CD4-positive, alpha-beta T cell treated with Interleukin-4 for 1 hour (primary cell): ENCODE measurements at regions not wholly inside any gene's neighbourhood (a gene's known extent, or its start where the extent isn't known, plus 50 kb on each side); places are given as distances from the start of the nearest gene placed in this dataset.
"Not testable (repeated sequence)": the region's sequence is repeated elsewhere in the genome, so short reads cannot be mapped to it uniquely, and the experiment has no call there.

Source experiments
- DNase-seq, 2 donors: peaks; one replicate each; pipeline ENCODE4 v3.0.0-alpha.2; 2020 to 2022

GRCh38 chr13:88622362-88622973 lies 951.3 kb downstream of the SLITRK5 start:
- DNase-seq: peak; percentile 14 to 24

DNA sequence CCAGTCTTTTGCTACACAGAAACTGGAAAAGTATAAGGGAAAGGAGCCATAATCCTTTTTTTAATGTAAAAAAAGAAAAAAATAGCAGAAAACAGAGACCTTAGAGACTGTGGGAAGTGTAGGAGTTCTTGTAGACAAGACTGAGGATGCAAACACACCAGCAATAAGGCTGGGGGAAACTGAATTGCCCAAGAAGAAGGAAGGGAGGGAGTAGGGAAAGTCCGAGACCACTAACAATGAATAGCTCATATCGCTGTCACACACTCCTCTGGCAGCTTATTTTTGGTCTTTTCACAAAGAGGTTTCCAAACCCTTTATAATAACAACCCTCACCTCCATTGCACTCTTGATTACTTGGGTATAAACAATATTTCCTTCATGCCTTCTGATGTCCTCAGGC lies 952.0 kb downstream of the SLITRK5 start:
- DNase-seq: peak in 1 of 2 donors; percentile 9

GRCh38 chr13:88627071-88627470 lies 955.9 kb downstream of the SLITRK5 start:
- DNase-seq: no peak

DNA sequence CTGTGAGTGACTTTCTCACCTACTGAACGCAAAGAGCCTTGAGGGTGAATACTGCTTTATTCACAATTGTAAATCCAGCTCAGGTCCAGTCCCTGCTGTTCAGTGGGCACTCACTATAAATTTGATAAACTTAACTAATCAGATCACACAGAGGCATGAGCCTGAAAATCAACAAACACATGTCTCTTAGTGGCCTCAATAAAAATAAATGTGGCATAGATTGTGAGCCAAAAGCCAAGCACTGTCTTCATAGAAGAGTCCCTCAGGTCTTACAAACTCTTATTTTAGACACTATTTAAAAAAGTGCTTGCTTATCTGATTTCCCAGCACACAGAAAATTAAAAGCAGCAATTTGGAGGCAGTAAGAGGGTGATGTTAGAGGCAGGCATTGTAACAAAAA lies 957.7 kb downstream of the SLITRK5 start:
- no peak for DNase-seq

DNA sequence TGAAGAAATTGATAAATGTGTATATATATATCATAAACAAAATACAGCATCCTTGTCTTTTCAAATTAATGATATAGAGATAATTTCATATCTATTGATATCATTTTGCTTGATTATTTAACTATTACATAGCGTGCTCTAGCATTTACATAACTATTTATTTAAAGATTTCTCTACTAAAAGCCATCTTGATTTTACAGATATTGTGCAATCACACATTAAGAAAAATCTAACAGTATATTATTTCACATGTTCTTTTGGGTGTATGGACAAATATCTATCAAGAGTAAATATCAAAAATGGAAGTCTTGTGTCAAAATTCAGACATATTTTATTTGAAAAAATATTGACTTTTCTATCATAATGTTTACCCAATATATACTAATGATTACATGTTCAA lies 966.8 kb downstream of the SLITRK5 start:
- DNase-seq: no peak

GRCh38 chr13:88643233-88643632 lies 972.1 kb downstream of the SLITRK5 start:
- no peak for DNase-seq

DNA sequence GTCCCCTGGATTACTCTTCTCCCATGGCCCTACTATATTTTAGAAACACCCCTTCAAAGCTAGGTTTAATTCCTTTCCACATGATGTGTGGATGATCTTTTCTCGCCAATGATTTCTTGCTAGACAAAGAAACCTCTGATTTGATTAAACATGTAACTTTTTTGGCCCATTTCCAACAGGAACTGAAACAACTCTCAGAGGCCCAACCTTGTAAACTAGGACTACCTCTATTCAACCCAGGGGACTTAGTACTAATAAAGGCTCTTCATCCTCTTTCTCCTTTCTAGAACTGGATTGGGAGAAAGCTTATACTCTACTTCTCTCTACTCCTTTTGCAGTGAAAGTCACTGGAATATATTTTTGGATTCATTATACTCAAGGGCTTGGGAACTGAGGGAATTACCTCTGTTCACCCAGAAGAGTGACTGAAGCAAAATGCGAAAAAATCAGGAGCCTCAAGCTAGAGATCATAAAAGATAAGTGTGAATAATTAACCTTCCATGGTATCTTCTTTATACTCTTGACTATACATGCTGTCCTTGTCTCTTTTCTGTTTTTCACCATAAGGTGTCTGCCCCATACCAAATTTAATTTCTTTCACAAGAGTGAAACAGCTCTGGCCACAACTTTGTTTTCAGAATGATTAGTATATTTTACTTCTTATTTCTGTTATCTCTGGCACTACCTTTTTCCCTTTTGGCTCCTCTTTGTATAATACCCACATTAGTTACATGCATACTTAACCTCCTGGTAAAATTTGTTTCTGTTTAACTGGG lies 977.6 kb downstream of the SLITRK5 start:
- DNase-seq: no peak

GRCh38 chr13:88649855-88650254 lies 978.7 kb downstream of the SLITRK5 start:
- DNase-seq: no peak

DNA sequence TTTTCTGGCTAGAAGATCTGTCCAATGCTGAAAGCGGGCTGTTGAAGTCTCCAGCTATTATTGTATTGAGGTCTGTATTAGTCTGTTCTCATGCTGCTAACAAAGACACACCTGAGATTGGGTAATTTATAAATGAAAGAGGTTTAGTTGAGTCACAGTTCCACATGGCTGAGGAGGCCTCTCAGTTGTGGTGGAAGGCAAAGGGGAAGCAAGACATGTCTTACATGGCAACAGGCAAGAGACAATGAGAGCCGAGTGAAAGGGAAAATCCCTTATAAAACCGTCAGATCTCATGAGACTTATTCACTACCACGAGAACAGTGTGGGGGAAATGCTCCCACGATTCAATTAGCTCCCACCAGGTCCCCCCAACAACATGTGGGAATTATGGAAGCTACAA lies 980.4 kb downstream of the SLITRK5 start:
- no peak for DNase-seq

DNA sequence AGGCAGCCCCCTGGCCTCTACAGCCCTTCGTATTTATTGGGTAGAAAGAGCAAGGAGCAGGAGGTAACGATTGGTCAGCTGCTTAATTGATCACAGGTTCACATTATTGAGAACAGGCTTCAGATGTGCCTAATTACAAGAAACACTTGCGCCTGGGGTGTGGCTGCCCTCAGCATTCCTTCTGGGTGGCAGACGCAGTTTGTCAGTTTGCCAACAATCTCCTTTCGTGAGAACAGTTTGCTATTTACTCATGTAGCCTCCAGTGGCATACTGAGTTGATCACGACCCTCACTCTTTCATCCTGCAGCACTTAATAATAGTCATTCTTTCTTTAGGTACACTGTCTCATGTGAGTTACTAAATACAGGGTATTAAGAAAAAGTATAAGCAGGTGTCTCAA lies 985.6 kb downstream of the SLITRK5 start:
- DNase-seq: no peak

GRCh38 chr13:88670509-88670908 lies 999.3 kb downstream of the SLITRK5 start:
- DNase-seq: no peak

- no peak for DNase-seq
Observed at GRCh38 chr13:88674841-88675240, 1003.7 kb downstream of the SLITRK5 start.

DNA sequence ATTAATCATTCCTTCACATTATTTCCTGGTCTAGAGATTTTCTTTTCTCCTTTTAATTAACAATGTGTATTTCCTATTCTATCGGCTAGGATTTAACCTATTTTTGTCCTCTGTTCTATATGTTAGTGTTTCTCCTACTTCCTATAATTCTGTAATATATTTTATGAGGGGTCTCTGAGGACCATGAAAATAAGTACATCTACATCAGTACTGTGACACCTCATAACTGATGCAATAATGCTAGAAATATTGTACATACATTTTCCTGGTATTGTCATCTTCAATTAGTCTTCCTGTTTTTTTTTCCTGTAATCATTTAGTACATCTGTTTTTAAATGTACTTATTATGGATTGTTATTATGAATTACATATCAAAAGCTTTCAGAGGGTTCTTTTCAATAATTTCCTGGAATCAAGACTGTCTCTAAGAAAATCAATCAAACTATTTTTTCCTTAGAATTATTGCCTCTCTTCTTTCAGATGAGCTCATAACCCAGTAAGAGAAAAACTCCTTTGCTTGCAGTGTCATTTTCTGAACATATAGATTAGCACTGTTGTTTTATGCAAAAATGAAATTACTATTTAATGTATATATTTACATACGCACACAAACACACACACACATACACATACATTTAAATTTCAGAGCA lies 1004.3 kb downstream of the SLITRK5 start:
- no peak for DNase-seq

- no peak for DNase-seq
Observed at GRCh38 chr13:88676016-88676415, 1004.8 kb downstream of the SLITRK5 start.

DNA sequence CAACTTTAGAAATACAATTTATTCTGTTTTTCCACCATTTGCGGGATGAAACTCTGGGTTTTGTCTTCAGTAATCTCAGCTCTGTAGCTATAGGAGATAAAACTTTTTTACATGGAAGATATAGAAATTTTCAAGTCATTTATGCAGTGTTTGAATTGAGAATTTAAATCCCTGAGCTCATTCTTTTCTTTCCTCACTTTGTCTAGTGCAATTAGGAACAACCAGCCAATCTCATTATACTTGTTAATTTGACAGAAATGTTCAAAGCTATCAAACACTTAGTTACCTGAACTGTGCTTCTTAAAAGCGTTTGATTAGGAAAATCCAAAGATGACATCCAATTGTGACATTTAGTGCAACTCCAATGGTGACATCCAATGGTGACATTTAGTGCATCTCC lies 1014.3 kb downstream of the SLITRK5 start:
- no peak for DNase-seq

GRCh38 chr13:88701551-88701950 lies 1030.4 kb downstream of the SLITRK5 start:
- DNase-seq: no peak

GRCh38 chr13:88704600-88705275 lies 1033.6 kb downstream of the SLITRK5 start:
- DNase-seq: no peak

DNA sequence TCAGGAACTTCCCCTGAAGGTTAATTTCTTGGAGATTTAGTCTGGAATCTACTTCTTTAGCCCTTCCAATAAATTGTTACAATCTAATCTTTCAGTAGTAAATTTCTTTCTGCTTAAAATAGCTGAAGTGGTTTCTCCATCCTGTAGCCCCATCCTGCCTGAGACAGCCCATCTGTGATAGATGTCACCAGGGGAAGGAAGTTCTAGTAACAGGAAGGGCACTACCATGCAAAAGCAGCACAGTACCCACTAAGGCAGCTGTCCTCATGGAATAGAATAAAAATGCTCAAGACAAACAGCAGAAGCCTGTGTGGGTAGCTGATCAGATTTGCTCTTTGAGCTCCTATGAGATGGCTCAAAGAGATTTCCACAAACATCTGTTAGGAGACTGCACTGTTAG lies 1036.5 kb downstream of the SLITRK5 start:
- DNase-seq: no peak

GRCh38 chr13:88717946-88718345 lies 1046.8 kb downstream of the SLITRK5 start:
- no peak for DNase-seq

- no peak for DNase-seq
Observed at GRCh38 chr13:88718781-88719180, 1047.6 kb downstream of the SLITRK5 start.

DNA sequence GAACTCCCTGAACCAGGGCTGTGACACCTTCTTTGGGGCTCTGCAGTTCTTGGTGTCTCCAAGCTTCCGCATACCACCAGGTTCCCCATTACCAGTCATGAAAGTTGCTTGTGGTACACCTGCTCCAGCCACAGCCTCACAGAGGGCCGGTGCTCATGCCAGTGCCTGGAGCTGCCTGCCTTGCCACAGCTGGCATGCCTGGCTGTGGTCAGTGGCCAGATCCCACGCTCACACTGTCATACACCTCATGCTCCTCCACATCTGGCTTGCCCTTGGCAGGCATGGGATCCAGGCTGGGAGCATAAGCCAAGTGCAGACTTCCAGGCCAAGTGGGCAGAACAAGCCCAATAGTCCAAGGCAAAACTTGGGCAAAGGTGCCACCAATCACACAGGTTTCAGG lies 1054.9 kb downstream of the SLITRK5 start:
- DNase-seq: no peak

- DNase-seq: not testable (repeated sequence)
Observed at GRCh38 chr13:88727236-88727635, 1056.1 kb downstream of the SLITRK5 start.

DNA sequence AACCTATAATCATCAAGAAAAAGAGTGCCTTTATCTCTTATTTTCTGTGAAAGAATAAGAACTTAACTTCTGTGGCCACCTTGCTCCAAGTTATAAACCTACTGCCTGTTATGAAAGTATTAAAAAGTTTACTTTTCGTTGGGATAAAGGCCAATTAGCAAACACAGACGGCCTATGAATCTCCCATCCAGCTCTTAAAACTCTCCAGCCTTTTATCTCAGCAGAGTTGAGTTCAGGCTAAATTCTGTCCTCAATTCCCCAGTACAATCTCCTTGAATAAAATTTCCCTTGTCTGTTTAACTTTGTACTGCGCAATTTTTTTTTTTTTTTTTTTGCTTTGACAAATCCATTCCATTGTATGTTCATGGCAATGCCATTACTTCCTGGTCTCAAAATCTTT lies 1058.4 kb downstream of the SLITRK5 start:
- no peak for DNase-seq

GRCh38 chr13:88736026-88736425 lies 1064.9 kb downstream of the SLITRK5 start:
- no peak for DNase-seq
